ENCODE measurements at regions not wholly inside any gene's neighbourhood (a gene's known extent, or its start where the extent isn't known, plus 50 kb on each side); places are given as distances from the start of the nearest gene placed in this dataset.

- TF ChIP-seq ZBTB7A (CRISPR knock-in tag; IDR thresholded peaks at IDR 0.05): no peak
- TF ChIP-seq, protein P1, sequence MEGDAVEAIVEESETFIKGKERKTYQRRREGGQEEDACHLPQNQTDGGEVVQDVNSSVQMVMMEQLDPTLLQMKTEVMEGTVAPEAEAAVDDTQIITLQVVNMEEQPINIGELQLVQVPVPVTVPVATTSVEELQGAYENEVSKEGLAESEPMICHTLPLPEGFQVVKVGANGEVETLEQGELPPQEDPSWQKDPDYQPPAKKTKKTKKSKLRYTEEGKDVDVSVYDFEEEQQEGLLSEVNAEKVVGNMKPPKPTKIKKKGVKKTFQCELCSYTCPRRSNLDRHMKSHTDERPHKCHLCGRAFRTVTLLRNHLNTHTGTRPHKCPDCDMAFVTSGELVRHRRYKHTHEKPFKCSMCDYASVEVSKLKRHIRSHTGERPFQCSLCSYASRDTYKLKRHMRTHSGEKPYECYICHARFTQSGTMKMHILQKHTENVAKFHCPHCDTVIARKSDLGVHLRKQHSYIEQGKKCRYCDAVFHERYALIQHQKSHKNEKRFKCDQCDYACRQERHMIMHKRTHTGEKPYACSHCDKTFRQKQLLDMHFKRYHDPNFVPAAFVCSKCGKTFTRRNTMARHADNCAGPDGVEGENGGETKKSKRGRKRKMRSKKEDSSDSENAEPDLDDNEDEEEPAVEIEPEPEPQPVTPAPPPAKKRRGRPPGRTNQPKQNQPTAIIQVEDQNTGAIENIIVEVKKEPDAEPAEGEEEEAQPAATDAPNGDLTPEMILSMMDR (CRISPR knock-in tag; IDR thresholded peaks at IDR 0.05): no peak
- TF ChIP-seq IKZF1 (IDR thresholded peaks at IDR 0.05): no peak
- no peak for TF ChIP-seq ZMYM2 (CRISPR knock-in tag; IDR thresholded peaks at IDR 0.05)
Observed at GRCh38 chr3:165343185-165343584, 147.0 kb upstream of the SLITRK3 start.
